ENCODE measurements at regions not wholly inside any gene's neighbourhood (a gene's known extent, or its start where the extent isn't known, plus 50 kb on each side); places are given as distances from the start of the nearest gene placed in this dataset.

DNA sequence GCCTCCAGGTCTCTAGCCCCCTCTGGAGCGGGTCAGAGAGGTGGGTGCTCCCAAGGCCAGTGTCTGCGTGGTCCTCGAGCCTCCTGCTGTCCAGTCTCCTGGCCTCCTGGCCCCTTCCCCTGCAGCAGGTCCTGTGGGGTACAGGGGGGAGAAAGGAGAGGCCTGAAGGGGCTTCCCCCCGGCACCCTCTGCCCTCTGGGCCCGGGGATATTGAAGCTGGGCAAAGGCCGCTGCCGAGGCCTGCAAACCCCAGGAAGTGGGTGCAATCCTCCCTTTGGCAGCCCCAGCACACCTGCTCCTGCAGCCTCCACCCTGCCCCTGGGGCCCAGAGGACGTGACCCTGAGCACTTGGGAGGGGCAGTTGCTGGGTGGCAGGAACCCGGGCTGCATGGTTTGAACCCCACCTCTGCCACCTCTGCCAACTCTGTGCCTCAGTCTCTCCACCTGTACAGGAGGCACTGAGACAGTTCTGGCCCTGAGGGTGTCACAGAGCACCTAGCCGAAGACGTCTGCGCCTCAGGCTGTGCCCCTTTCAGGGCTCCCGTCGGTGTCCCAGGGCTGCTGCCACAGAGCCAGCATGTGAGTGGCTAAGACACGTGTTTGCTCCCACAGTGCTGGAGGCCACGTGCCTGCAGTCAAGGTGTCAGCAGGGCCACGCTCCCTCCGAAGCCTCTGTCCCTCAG, 59.1 kb upstream of the INPP5A start:
- no TSS peak for BruUV-seq (replicated peaks)
- CTCF ChIA-PET, result no interaction called here

More for the DNA sequence above, 59.1 kb upstream of the INPP5A start:
- H4K20me1 ChIP-seq (ENCODE audit: insufficient read depth), result no peaks in the 10 kb centered on the region
- H3K27ac ChIP-seq (ENCODE audit: low read depth, low read length), result no peak overlapping the region
- H3K4me3 ChIP-seq (replicated peaks in 1 of 2; ENCODE audit: low read depth in 1 of 2, low read length in 2 of 2), result no peak overlapping the region
- no peak overlapping the region for H3K4me2 ChIP-seq (ENCODE audit: low read length)
- DNase-seq (ENCODE audit: low read depth, low spot score) (no peak), ATAC-seq (no peak)
- no peak overlapping the region for H3K9ac ChIP-seq (ENCODE audit: low read length)
- TF ChIP-seq EZH2 (IDR thresholded peaks at IDR 0.05), result no peak
- TF ChIP-seq, protein P1, sequence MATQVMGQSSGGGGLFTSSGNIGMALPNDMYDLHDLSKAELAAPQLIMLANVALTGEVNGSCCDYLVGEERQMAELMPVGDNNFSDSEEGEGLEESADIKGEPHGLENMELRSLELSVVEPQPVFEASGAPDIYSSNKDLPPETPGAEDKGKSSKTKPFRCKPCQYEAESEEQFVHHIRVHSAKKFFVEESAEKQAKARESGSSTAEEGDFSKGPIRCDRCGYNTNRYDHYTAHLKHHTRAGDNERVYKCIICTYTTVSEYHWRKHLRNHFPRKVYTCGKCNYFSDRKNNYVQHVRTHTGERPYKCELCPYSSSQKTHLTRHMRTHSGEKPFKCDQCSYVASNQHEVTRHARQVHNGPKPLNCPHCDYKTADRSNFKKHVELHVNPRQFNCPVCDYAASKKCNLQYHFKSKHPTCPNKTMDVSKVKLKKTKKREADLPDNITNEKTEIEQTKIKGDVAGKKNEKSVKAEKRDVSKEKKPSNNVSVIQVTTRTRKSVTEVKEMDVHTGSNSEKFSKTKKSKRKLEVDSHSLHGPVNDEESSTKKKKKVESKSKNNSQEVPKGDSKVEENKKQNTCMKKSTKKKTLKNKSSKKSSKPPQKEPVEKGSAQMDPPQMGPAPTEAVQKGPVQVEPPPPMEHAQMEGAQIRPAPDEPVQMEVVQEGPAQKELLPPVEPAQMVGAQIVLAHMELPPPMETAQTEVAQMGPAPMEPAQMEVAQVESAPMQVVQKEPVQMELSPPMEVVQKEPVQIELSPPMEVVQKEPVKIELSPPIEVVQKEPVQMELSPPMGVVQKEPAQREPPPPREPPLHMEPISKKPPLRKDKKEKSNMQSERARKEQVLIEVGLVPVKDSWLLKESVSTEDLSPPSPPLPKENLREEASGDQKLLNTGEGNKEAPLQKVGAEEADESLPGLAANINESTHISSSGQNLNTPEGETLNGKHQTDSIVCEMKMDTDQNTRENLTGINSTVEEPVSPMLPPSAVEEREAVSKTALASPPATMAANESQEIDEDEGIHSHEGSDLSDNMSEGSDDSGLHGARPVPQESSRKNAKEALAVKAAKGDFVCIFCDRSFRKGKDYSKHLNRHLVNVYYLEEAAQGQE (IDR thresholded peaks at IDR 0.05; ENCODE audit: low read depth), result no peak
- no peak for TF ChIP-seq ELF1 (IDR thresholded peaks at IDR 0.05; ENCODE audit: borderline replicate concordance, low read depth)
- TF ChIP-seq FOSL1 (IDR thresholded peaks at IDR 0.05; ENCODE audit: low read depth), result no peak
- TF ChIP-seq, protein P2, sequence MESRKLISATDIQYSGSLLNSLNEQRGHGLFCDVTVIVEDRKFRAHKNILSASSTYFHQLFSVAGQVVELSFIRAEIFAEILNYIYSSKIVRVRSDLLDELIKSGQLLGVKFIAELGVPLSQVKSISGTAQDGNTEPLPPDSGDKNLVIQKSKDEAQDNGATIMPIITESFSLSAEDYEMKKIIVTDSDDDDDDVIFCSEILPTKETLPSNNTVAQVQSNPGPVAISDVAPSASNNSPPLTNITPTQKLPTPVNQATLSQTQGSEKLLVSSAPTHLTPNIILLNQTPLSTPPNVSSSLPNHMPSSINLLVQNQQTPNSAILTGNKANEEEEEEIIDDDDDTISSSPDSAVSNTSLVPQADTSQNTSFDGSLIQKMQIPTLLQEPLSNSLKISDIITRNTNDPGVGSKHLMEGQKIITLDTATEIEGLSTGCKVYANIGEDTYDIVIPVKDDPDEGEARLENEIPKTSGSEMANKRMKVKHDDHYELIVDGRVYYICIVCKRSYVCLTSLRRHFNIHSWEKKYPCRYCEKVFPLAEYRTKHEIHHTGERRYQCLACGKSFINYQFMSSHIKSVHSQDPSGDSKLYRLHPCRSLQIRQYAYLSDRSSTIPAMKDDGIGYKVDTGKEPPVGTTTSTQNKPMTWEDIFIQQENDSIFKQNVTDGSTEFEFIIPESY (IDR thresholded peaks at IDR 0.05; ENCODE audit: extremely low read depth, insufficient replicate concordance, low read length), result no peak
- TF ChIP-seq CBX3 (IDR thresholded peaks at IDR 0.05; ENCODE audit: low read depth), result no peak
- no peak for TF ChIP-seq EZH2phosphoT487 (IDR thresholded peaks at IDR 0.05; ENCODE audit: borderline replicate concordance)
- no peak for TF ChIP-seq SIN3A (IDR thresholded peaks at IDR 0.05; ENCODE audit: low read depth)
- TF ChIP-seq ZNF274 (IDR thresholded peaks at IDR 0.05; ENCODE audit: low read depth, low read length), result no peak
- TF ChIP-seq CEBPB (IDR thresholded peaks at IDR 0.05; ENCODE audit: low read depth), result no peak
- no peak for TF ChIP-seq POLR2AphosphoS5 (IDR thresholded peaks at IDR 0.05; ENCODE audit: low read depth, low read length)
- POLR2A ChIA-PET, result no interaction called here
- H2AFZ ChIP-seq (ENCODE audit: low read depth, low read length, poor library complexity, severe bottlenecking), result no peak overlapping the region
- intact Hi-C loops (cut with micrococcal nuclease), result no loop called here
- H3K79me2 ChIP-seq (ENCODE audit: insufficient read depth, low read length), result no peaks in the 10 kb centered on the region
- RAD21 ChIA-PET (ENCODE audit: low non-redundant PET in 1 of 2, low total read pairs in 2 of 2, uncharacterized antibody in 2 of 2, unreplicated experiment in 2 of 2), result no interaction called here
- H3K36me3 ChIP-seq (ENCODE audit: control insufficient read depth in 1 of 2, insufficient read depth in 2 of 2, low read length in 2 of 2), result no peaks in the 10 kb centered on the region
- no peaks in the 10 kb centered on the region for H3K9me3 ChIP-seq (ENCODE audit: control insufficient read depth in 1 of 2, insufficient read depth in 1 of 2, low read depth in 1 of 2, low read length in 2 of 2)
- H3K4me1 ChIP-seq (ENCODE audit: control insufficient read depth in 1 of 2, insufficient read depth in 2 of 2, low read length in 2 of 2), result no peaks in the 10 kb centered on the region
- no peaks in the 10 kb centered on the region for H3K9me2 ChIP-seq (ENCODE audit: insufficient read depth)
- no peaks in the 10 kb centered on the region for H3K27me3 ChIP-seq (ENCODE audit: insufficient read depth, low read length)

All from HCT116 (cell line).